A549 (cell line): ENCODE measurements at regions not wholly inside any gene's neighbourhood (a gene's known extent, or its start where the extent isn't known, plus 50 kb on each side); places are given as distances from the start of the nearest gene placed in this dataset.

ENCODE experiments used
- ATAC-seq, 2 experiments: fragments of 200-7000 bp in 1 of 2; fragments of >200 bp in 1 of 2; cut with Nextera tagmentation in 1 of 2; cut with Tn5 transposase in 1 of 2; 3 replicates each; pipeline versions ENCODE4 v1.8.0 to v1.9.1; 2018 to 2020; ENCODE audit warnings: mild to moderate bottlenecking in 1 of 2, moderate library complexity in 1 of 2
- CTCF ChIA-PET: fragments of 300-600 bp; sonication (Branson Sonifier 250); formaldehyde crosslinking; extraction: SDS; loops from one replicate; lab custom pipeline; 2021; ENCODE audit warnings: antibody characterized with exemption, inconsistent platforms; lab: Yijun Ruan, JAX
- POLR2A ChIA-PET: fragments of 350-600 bp; formaldehyde crosslinking; extraction: SDS; loops from one replicate; lab custom pipeline; 2021; ENCODE audit warnings: antibody characterized with exemption, inconsistent platforms; lab: Yijun Ruan, JAX
- DNase-seq, 2 experiments: peaks; one replicate each; pipeline versions ENCODE4 v3.0.0 to v3.0.0-alpha.2; 2011 to 2016; ENCODE audit warnings: low read depth in 1 of 2, low spot score in 1 of 2
- FAIRE-seq: peaks from 2 replicates; lab custom pipeline; 2011; peaks lifted over from hg19 to GRCh38; lab: Jason Lieb, UNC
- H3K27ac ChIP-seq, 2 experiments: fragments of >200 bp; sonication (Bioruptor Twin); formaldehyde crosslinking; 3 replicates each; pipeline ENCODE4 v1.5.1; 2016 to 2017
- H3K4me1 ChIP-seq: fragments of >200 bp; sonication (Bioruptor Twin); formaldehyde crosslinking; 3 replicates; pipeline ENCODE4 v1.6.1; 2016
- H3K4me2 ChIP-seq: fragments of >200 bp; sonication (Bioruptor Twin); formaldehyde crosslinking; 3 replicates; pipeline ENCODE4 v1.6.1; 2016
- H3K4me3 ChIP-seq: fragments of >200 bp; sonication (Bioruptor Twin); formaldehyde crosslinking; 3 replicates; pipeline ENCODE4 v1.5.1; 2016
- H3K9me3 ChIP-seq: fragments of >200 bp; sonication (Bioruptor Twin); formaldehyde crosslinking; 3 replicates; pipeline ENCODE4 v1.6.1; 2016
- FOSL2 ChIP-seq, 2 experiments: fragments of 450-650 bp in 1 of 2; fragments of >200 bp in 1 of 2; sonication (Bioruptor Twin) in 1 of 2; formaldehyde crosslinking; IDR thresholded peaks; 2 replicates each; pipeline versions ENCODE4 v1.5.0 to v1.6.1; 2016 to 2020; ENCODE audit warnings: mild to moderate bottlenecking in 1 of 2, moderate library complexity in 1 of 2
- HDAC2 ChIP-seq: fragments of 200-600 bp; sonication (generic); IDR thresholded peaks from 2 replicates; pipeline ENCODE4 v1.6.1; 2016
- HEYL ChIP-seq: fragments of 250-450 bp; sonication (Bioruptor Pico); IDR thresholded peaks from 2 replicates; pipeline ENCODE4 v1.8.0; 2021; ENCODE audit warnings: mild to moderate bottlenecking, moderate library complexity
- HOXB5 ChIP-seq: fragments of 250-450 bp; sonication (Bioruptor Pico); IDR thresholded peaks from 2 replicates; pipeline ENCODE4 v1.5.0; 2020; ENCODE audit warnings: mild to moderate bottlenecking, moderate library complexity
- JUNB ChIP-seq: fragments of >200 bp; sonication (Bioruptor Twin); formaldehyde crosslinking; IDR thresholded peaks from 2 replicates; pipeline ENCODE4 v1.6.1; 2016
- KDM1A ChIP-seq: fragments of 200-600 bp; sonication (generic); IDR thresholded peaks from 2 replicates; pipeline ENCODE4 v1.6.1; 2016; ENCODE audit warnings: low read depth, mild to moderate bottlenecking
- MAFK ChIP-seq: fragments of 450-650 bp; IDR thresholded peaks from 2 replicates; pipeline ENCODE4 v1.6.1; 2014; ENCODE audit not compliant: partially characterized antibody
- MYC ChIP-seq: IDR thresholded peaks from 2 replicates; pipeline ENCODE4 v1.6.1; 2012; ENCODE audit warnings: mild to moderate bottlenecking, inconsistent platforms, low read length, improper control_type of control experiment, borderline replicate concordance
- NPAS2 ChIP-seq: fragments of 250-450 bp; sonication (Bioruptor Pico); IDR thresholded peaks from 2 replicates; pipeline ENCODE4 v1.8.0; 2022; ENCODE audit warnings: mild to moderate bottlenecking, moderate library complexity, borderline replicate concordance
- RAD21 ChIP-seq, 2 experiments: fragments of >200 bp in 1 of 2; sonication (Bioruptor Twin) in 1 of 2; formaldehyde crosslinking in 1 of 2; IDR thresholded peaks in 1 of 2; conservative IDR thresholded peaks in 1 of 2; 2 replicates in 1 of 2; 3 replicates in 1 of 2; pipeline ENCODE4 v1.6.1; 2012 to 2018; ENCODE audit warnings: inconsistent platforms in 1 of 2
- RNF2 ChIP-seq: fragments of 200-600 bp; sonication (generic); IDR thresholded peaks from 2 replicates; pipeline ENCODE4 v1.6.1; 2016; ENCODE audit warnings: low read depth, mild to moderate bottlenecking, antibody characterized with exemption, moderate library complexity, borderline replicate concordance
- TP53 ChIP-seq: fragments of 250-450 bp; sonication (Bioruptor Pico); IDR thresholded peaks from 2 replicates; pipeline ENCODE4 v1.5.0; 2021; ENCODE audit warnings: mild to moderate bottlenecking, moderate library complexity
- WGBS: methylation state at CpG from one replicate; pipeline ENCODE4 v1.1.6; 2017; ENCODE audit errors: missing lambda C conversion rate; 5-methylcytosine and 5-hydroxymethylcytosine counted together
- TF ChIP-seq, protein P1 (sequence below): fragments of 200-600 bp; sonication (generic); IDR thresholded peaks from 2 replicates; pipeline ENCODE4 v1.6.1; 2016; ENCODE audit warnings: antibody characterized with exemption, mild to moderate bottlenecking, moderate library complexity
- TF ChIP-seq, protein P2 (sequence below): IDR thresholded peaks from 2 replicates; pipeline ENCODE4 v1.6.1; 2012
- TF ChIP-seq, protein P3 (sequence below): fragments of >200 bp; sonication (Bioruptor Twin); formaldehyde crosslinking; IDR thresholded peaks from 3 replicates; pipeline ENCODE4 v1.5.1; 2016
- TF ChIP-seq, protein P4 (sequence below): IDR thresholded peaks from 2 replicates; pipeline ENCODE4 v1.6.1; 2012

DNA sequence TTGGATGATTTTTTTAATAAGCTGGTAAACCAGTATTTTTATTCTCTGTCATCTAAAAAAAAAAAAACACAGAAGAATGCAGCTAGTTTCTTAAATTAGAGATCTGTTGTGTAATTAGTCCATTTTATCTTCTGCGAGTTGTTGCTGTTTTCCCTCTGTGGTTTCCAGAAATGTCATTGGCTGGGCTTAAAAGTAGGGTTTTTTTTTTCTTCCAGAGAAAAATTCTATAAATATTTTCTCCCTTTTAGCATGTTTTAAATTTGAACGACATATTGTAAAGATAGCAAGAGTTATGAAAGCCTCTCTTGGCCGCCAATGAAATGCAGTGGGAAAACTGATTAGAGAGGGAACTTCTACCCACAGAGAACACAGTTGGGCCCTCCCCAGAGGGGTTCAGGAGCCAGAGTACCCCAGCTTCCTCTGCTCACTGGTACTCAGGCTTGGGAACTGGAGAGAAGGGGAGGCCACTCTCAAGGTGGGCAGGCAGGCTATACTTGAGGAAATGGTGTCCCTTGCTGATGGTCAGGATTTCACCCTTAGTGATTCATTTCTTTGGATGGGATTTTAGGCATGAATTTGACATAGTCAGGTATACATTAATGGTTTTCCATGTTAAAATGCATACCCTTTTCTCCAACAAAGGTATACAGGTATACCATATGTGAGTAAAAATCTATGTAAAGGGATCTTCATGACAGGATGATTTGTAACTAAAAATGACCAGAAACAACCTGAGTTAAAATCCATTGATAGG, 166.1 kb downstream of the BCOR start (continued):
- TF ChIP-seq, protein P1, sequence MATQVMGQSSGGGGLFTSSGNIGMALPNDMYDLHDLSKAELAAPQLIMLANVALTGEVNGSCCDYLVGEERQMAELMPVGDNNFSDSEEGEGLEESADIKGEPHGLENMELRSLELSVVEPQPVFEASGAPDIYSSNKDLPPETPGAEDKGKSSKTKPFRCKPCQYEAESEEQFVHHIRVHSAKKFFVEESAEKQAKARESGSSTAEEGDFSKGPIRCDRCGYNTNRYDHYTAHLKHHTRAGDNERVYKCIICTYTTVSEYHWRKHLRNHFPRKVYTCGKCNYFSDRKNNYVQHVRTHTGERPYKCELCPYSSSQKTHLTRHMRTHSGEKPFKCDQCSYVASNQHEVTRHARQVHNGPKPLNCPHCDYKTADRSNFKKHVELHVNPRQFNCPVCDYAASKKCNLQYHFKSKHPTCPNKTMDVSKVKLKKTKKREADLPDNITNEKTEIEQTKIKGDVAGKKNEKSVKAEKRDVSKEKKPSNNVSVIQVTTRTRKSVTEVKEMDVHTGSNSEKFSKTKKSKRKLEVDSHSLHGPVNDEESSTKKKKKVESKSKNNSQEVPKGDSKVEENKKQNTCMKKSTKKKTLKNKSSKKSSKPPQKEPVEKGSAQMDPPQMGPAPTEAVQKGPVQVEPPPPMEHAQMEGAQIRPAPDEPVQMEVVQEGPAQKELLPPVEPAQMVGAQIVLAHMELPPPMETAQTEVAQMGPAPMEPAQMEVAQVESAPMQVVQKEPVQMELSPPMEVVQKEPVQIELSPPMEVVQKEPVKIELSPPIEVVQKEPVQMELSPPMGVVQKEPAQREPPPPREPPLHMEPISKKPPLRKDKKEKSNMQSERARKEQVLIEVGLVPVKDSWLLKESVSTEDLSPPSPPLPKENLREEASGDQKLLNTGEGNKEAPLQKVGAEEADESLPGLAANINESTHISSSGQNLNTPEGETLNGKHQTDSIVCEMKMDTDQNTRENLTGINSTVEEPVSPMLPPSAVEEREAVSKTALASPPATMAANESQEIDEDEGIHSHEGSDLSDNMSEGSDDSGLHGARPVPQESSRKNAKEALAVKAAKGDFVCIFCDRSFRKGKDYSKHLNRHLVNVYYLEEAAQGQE = no peak

DNA sequence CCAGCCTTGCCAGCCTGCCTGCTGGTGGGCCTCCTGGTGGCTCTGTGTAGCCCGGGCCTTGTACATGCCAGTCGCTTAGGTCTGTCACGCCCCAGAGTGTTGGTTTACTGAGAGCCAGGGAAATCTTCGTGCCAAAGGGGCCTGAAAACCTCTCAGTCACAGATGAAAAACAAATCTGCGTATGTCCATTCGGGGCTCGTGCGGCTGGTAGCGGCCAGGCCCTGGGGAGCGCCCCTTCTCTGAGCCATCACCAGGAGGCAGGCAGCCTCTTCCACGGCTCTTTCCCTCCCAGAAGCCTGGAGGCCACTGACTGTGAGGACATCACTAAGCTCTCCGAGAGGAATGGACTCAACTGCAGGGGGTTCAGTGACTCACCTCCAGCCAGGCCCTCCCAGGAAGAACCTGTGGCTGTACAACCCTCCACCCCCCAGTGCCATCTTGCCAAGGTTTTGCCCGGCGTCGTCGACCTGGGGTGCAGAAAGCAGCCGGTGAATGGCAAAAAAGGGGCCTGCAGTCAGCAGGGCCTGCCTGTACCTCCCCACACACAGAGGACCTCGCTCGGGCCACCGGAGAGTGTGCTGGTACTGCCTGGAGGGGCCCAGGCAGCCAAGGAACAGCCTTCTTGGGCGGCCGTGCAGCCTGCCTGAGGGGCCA, 162.2 kb downstream of the BCOR start:
- ChIA-PET CTCF (interaction anchor here (1.0 kb wide), 1 partner anchor 50 kb away, joined by 3 read pairs; no protein-coding TSS in a partner anchor), POLR2A (interaction anchor here (0.7 kb wide), 1 partner anchor 78 kb away, joined by 4 read pairs; no protein-coding TSS in a partner anchor)
- H3K4me2 ChIP-seq = no peak overlapping the region
- 0 out of 5 replicates have a peak, but pooled peaks of 1 of the 2 experiments have one; percentile 20 for TF ChIP-seq RAD21 (conservative IDR thresholded peaks at IDR 0.05 in 1 of 2, IDR thresholded peaks at IDR 0.05 in 1 of 2)
- TF ChIP-seq, protein P2, sequence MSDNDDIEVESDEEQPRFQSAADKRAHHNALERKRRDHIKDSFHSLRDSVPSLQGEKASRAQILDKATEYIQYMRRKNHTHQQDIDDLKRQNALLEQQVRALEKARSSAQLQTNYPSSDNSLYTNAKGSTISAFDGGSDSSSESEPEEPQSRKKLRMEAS = no peak
- no peak for TF ChIP-seq HOXB5 (CRISPR knock-in tag)
- TF ChIP-seq, all 56 proteins: peak for 1
- H3K9me3 ChIP-seq = no peaks in the 10 kb centered on the region
- WGBS = 82% methylated on average over 13 of the region's 22 CpGs
- peaks cover 21% of the 10 kb centered on the region; the same call in 2 of the 3 replicates for H3K4me1 ChIP-seq
- no peak overlapping the region for H3K4me3 ChIP-seq
- peak; percentile 76 to 88; a peak in 5 of 6 replicates for ATAC-seq
- peak overlapping the region; percentile 44 to 76; a peak in 4 of 6 replicates for H3K27ac ChIP-seq
- FAIRE-seq = no peak
- DNase-seq = peak in 1 of 2 experiments; percentile 41

DNA sequence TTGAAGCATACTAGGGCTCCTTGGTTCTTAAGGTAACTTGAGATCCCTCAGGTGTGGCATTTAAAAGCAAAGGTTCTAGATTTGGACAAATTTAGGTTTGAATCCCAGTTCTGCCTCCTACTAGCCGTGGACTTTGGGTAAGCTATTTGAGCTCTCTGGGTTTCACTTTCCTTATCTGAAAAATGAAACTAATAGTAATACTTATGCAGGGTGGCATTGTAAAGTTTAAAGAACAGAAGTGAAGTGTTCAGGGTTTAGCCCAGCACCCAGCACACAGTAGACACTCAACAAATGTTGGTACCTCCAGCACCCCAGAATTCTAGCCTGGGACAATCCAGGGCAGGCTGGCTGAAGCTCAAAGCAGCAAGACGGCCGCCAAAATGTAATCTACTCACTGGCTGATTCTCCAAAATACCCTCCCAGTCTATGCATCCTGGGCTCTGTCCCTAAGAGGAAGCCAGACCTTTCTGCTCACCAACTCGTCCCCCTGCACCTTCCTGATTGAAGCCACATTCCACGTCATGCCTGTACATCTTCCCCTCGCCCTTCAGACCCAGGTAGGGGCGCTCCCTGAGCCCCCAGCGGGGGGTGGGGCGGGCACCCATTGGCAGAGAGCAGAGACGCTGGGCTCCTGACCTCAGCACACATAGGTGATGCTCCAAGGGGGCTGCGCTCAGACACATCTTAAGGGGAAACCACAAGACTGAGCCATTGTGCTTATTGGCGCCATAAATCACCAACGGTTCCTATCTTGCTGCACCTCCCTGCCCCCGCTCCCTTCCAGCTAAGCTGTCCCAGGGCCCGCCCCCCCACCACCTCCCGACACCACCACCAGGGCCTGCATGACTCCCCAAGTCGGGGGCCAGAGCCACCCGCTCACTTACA, 160.6 kb downstream of the BCOR start:
- WGBS = 89% methylated on average over 10 of the region's 18 CpGs
- Histone ChIP-seq H3K4me2 (no peak overlapping the region), H3K27ac (no peak overlapping the region), H3K9me3 (no peaks in the 10 kb centered on the region), H3K4me3 (no peak overlapping the region), H3K4me1 (peaks cover 16% of the 10 kb centered on the region; the same call in 2 of the 3 replicates)
- CTCF ChIA-PET = interaction anchor here (0.6 to 1.0 kb wide), 2 partner anchors 73 to 124 kb away, joined by 3 read pairs; no protein-coding TSS in a partner anchor
- ATAC-seq (no peak), DNase-seq (no peak), FAIRE-seq (no peak)
- no peak for TF ChIP-seq HEYL (CRISPR knock-in tag)
- TF ChIP-seq MAFK = no peak
- no peak for TF ChIP-seq HDAC2
- TF ChIP-seq KDM1A = no peak
- no peak for TF ChIP-seq RAD21 (conservative IDR thresholded peaks at IDR 0.05 in 1 of 2, IDR thresholded peaks at IDR 0.05 in 1 of 2)
- no peak for TF ChIP-seq JUNB
- no peak for TF ChIP-seq RNF2
- TF ChIP-seq TP53 (CRISPR knock-in tag) = no peak
- TF ChIP-seq, protein P3, sequence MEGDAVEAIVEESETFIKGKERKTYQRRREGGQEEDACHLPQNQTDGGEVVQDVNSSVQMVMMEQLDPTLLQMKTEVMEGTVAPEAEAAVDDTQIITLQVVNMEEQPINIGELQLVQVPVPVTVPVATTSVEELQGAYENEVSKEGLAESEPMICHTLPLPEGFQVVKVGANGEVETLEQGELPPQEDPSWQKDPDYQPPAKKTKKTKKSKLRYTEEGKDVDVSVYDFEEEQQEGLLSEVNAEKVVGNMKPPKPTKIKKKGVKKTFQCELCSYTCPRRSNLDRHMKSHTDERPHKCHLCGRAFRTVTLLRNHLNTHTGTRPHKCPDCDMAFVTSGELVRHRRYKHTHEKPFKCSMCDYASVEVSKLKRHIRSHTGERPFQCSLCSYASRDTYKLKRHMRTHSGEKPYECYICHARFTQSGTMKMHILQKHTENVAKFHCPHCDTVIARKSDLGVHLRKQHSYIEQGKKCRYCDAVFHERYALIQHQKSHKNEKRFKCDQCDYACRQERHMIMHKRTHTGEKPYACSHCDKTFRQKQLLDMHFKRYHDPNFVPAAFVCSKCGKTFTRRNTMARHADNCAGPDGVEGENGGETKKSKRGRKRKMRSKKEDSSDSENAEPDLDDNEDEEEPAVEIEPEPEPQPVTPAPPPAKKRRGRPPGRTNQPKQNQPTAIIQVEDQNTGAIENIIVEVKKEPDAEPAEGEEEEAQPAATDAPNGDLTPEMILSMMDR = no peak
- no peak for TF ChIP-seq FOSL2 (IDR thresholded peaks at IDR 0.05)
- no peak for TF ChIP-seq FOSL2 (CRISPR knock-in tag; IDR thresholded peaks at IDR 0.05)
- TF ChIP-seq MYC = no peak
- no peak for TF ChIP-seq NPAS2 (CRISPR knock-in tag)
- TF ChIP-seq, protein P4, sequence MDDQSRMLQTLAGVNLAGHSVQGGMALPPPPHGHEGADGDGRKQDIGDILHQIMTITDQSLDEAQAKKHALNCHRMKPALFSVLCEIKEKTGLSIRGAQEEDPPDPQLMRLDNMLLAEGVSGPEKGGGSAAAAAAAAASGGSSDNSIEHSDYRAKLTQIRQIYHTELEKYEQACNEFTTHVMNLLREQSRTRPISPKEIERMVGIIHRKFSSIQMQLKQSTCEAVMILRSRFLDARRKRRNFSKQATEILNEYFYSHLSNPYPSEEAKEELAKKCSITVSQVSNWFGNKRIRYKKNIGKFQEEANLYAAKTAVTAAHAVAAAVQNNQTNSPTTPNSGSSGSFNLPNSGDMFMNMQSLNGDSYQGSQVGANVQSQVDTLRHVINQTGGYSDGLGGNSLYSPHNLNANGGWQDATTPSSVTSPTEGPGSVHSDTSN = no peak
- POLR2A ChIA-PET = no interaction called here
